OCI-LY1 (cell line): ENCODE measurements at regions not wholly inside any gene's neighbourhood (a gene's known extent, or its start where the extent isn't known, plus 50 kb on each side); places are given as distances from the start of the nearest gene placed in this dataset.

ENCODE experiments used
- EZH2 ChIP-seq: fragments of 200-600 bp; sonication (generic), shearing (Covaris generic); IDR thresholded peaks from 2 replicates; pipeline ENCODE4 v1.8.0; 2017; ENCODE audit warnings: borderline replicate concordance, mixed run types, mild to moderate bottlenecking, antibody characterized with exemption, low read length, moderate library complexity, mixed read lengths
- TF ChIP-seq, protein P1 (sequence below): fragments of 200-600 bp; sonication (generic), shearing (Covaris generic); IDR thresholded peaks from 2 replicates; pipeline ENCODE4 v1.5.1; 2017; ENCODE audit warnings: mild to moderate bottlenecking, antibody characterized with exemption, low read length, moderate library complexity, mixed read lengths

GRCh38 chrY:13093461-13093860, 188.8 kb downstream of the DDX3Y start:
- TF ChIP-seq, protein P1, sequence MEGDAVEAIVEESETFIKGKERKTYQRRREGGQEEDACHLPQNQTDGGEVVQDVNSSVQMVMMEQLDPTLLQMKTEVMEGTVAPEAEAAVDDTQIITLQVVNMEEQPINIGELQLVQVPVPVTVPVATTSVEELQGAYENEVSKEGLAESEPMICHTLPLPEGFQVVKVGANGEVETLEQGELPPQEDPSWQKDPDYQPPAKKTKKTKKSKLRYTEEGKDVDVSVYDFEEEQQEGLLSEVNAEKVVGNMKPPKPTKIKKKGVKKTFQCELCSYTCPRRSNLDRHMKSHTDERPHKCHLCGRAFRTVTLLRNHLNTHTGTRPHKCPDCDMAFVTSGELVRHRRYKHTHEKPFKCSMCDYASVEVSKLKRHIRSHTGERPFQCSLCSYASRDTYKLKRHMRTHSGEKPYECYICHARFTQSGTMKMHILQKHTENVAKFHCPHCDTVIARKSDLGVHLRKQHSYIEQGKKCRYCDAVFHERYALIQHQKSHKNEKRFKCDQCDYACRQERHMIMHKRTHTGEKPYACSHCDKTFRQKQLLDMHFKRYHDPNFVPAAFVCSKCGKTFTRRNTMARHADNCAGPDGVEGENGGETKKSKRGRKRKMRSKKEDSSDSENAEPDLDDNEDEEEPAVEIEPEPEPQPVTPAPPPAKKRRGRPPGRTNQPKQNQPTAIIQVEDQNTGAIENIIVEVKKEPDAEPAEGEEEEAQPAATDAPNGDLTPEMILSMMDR: no peak
- TF ChIP-seq EZH2: no peak
